NCI-H1436 treated with DMSO at 0.1 percent for 48 hours (cell line): ENCODE measurements at regions not wholly inside any gene's neighbourhood (a gene's known extent, or its start where the extent isn't known, plus 50 kb on each side); places are given as distances from the start of the nearest gene placed in this dataset.

Experiments used
- DNase-seq: peaks from one replicate; lab custom pipeline; 2025; lab: John Stamatoyannopoulos, UW

- DNase-seq = no peak
These were observed 65.8 kb downstream of the SALL1 start for GRCh38 chr16:51085271-51085670.

GRCh38 chr16:51084074-51084928 is 66.8 kb downstream of the SALL1 start:
- no peak for DNase-seq

- no peak for DNase-seq
These were observed 78.5 kb downstream of the SALL1 start for GRCh38 chr16:51072591-51072990.

GRCh38 chr16:51071326-51071725 is 79.7 kb downstream of the SALL1 start:
- no peak for DNase-seq

GRCh38 chr16:51067352-51067751 is 83.7 kb downstream of the SALL1 start:
- no peak for DNase-seq

GRCh38 chr16:51062039-51062438 is 89.0 kb downstream of the SALL1 start:
- DNase-seq = no peak

GRCh38 chr16:51061328-51061727 is 89.7 kb downstream of the SALL1 start:
- DNase-seq = no peak

GRCh38 chr16:51057969-51058337 is 93.1 kb downstream of the SALL1 start:
- DNase-seq = no peak

GRCh38 chr16:51057102-51057793 is 93.8 kb downstream of the SALL1 start:
- DNase-seq = no peak

- no peak for DNase-seq
These were observed 94.7 kb downstream of the SALL1 start for GRCh38 chr16:51056331-51056730.

- DNase-seq = no peak
These were observed 95.6 kb downstream of the SALL1 start for GRCh38 chr16:51055434-51055833.

- DNase-seq = no peak
These were observed 97.3 kb downstream of the SALL1 start for GRCh38 chr16:51053775-51054174.

GRCh38 chr16:51051671-51052070 is 99.4 kb downstream of the SALL1 start:
- no peak for DNase-seq

- no peak for DNase-seq
These were observed 100.7 kb downstream of the SALL1 start for GRCh38 chr16:51050377-51050706.

GRCh38 chr16:51049678-51050376 is 101.2 kb downstream of the SALL1 start:
- DNase-seq = no peak

GRCh38 chr16:51049276-51049675 is 101.8 kb downstream of the SALL1 start:
- DNase-seq = no peak

- no peak for DNase-seq
These were observed 102.5 kb downstream of the SALL1 start for GRCh38 chr16:51048544-51048943.

- no peak for DNase-seq
These were observed 105.3 kb downstream of the SALL1 start for GRCh38 chr16:51045794-51046193.

- DNase-seq = no peak
These were observed 105.9 kb downstream of the SALL1 start for GRCh38 chr16:51045186-51045585.

GRCh38 chr16:51041546-51041945 is 109.5 kb downstream of the SALL1 start:
- no peak for DNase-seq

- no peak for DNase-seq
These were observed 110.4 kb downstream of the SALL1 start for GRCh38 chr16:51040637-51041036.

GRCh38 chr16:51039638-51040331 is 111.3 kb downstream of the SALL1 start:
- no peak for DNase-seq
